Type B pancreatic cell (in vitro differentiated cells): ENCODE measurements at regions not wholly inside any gene's neighbourhood (a gene's known extent, or its start where the extent isn't known, plus 50 kb on each side); places are given as distances from the start of the nearest gene placed in this dataset.
"Not testable (repeated sequence)": the region's sequence is repeated elsewhere in the genome, so short reads cannot be mapped to it uniquely, and the experiment has no call there.

Experiments
- DNase-seq: peaks from one replicate; pipeline ENCODE4 v3.0.0; 2021; ENCODE audit warnings: mixed read lengths; ENCODE audit not compliant: unreplicated experiment; ENCODE audit errors: extremely low spot score
- H3K27ac Mint-ChIP-seq: 2 replicates; pipeline ENCODE4 v1.8.0; 2021; ENCODE audit warnings: mild to moderate bottlenecking, mixed read lengths
- H3K27me3 Mint-ChIP-seq: 2 replicates; pipeline ENCODE4 v1.8.0; 2021; ENCODE audit warnings: mixed read lengths
- H3K36me3 Mint-ChIP-seq: 2 replicates; pipeline ENCODE4 v1.8.0; 2021; ENCODE audit warnings: mixed read lengths
- H3K4me1 Mint-ChIP-seq: one replicate; pipeline ENCODE4 v1.8.0; 2021; ENCODE audit warnings: mixed read lengths; ENCODE audit not compliant: unreplicated experiment
- H3K4me3 Mint-ChIP-seq: 2 replicates; pipeline ENCODE4 v1.8.0; 2021; ENCODE audit warnings: mild to moderate bottlenecking, mixed read lengths
- H3K9me3 Mint-ChIP-seq: 2 replicates; pipeline ENCODE4 v1.8.0; 2021; ENCODE audit warnings: mixed read lengths
- TF ChIP-seq, protein P1 (sequence below): fragments of 200-600 bp; sonication (generic); conservative IDR thresholded peaks from 2 replicates; pipeline ENCODE4 v1.5.0; 2021; ENCODE audit warnings: antibody characterized with exemption, mild to moderate bottlenecking

DNA sequence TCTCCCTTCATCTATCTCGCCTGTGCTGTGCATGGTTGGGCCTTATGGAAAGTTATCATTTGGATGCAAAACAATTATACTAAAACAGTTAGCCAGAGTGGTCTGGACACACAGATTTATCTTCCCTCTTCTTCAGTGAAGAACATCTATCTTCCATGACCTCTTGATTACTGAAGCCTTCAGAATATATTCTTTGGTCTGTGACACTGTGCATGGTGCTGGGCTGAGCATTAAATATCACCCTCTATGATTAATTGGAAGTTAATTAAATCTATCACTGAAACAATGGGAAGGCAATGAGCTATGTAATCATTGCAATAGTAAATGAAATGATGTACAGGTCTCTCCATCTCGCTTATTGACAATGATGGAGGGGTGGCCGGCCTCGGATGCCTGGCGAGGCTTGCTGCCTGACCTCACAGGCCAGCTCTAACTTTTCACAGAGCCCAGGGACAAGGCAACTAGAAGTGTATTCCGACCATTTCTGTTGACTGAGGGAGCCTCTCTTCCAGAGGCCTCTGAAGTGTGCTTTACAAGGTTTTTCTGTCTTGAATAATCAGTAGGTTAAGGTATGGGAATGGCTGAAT, 186.6 kb downstream of the NKX6-1 start:
- Mint-ChIP-seq H3K27ac (no peak overlapping the region), H3K9me3 (no peaks in the 10 kb centered on the region), H3K27me3 (peaks cover 10% of the 10 kb centered on the region), H3K36me3 (no peaks in the 10 kb centered on the region), H3K4me1 (no peaks in the 10 kb centered on the region), H3K4me3 (no peak overlapping the region)
- no peak for DNase-seq
- TF ChIP-seq, protein P1, sequence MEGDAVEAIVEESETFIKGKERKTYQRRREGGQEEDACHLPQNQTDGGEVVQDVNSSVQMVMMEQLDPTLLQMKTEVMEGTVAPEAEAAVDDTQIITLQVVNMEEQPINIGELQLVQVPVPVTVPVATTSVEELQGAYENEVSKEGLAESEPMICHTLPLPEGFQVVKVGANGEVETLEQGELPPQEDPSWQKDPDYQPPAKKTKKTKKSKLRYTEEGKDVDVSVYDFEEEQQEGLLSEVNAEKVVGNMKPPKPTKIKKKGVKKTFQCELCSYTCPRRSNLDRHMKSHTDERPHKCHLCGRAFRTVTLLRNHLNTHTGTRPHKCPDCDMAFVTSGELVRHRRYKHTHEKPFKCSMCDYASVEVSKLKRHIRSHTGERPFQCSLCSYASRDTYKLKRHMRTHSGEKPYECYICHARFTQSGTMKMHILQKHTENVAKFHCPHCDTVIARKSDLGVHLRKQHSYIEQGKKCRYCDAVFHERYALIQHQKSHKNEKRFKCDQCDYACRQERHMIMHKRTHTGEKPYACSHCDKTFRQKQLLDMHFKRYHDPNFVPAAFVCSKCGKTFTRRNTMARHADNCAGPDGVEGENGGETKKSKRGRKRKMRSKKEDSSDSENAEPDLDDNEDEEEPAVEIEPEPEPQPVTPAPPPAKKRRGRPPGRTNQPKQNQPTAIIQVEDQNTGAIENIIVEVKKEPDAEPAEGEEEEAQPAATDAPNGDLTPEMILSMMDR, result no peak

DNA sequence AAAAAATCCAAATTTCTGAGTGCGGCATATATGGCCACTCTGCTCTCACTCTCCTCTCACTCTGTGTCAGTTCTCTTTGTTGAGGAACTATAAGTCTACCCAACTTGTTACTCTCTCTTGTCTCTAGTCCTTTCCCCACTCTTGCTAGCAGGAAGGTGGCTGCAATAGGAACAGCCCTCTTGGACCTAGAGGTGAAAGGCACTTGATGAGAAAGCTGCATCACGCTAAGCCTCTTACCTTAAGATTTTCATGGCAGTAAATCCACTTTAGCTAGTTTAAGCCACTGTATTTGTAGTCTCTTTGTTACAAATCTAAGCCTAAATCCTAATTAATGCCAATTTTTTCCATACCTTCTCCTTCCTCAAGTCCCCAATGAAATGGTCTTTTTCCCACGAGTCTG, 189.9 kb downstream of the NKX6-1 start:
- H3K36me3 Mint-ChIP-seq, result no peaks in the 10 kb centered on the region
- H3K4me1 Mint-ChIP-seq, result no peaks in the 10 kb centered on the region
- H3K4me3 Mint-ChIP-seq, result no peak overlapping the region
- TF ChIP-seq, protein P1, result no peak
- H3K27ac Mint-ChIP-seq, result no peak overlapping the region
- no peak for DNase-seq
- H3K9me3 Mint-ChIP-seq, result no peaks in the 10 kb centered on the region
- H3K27me3 Mint-ChIP-seq, result peaks cover 2% of the 10 kb centered on the region

DNA sequence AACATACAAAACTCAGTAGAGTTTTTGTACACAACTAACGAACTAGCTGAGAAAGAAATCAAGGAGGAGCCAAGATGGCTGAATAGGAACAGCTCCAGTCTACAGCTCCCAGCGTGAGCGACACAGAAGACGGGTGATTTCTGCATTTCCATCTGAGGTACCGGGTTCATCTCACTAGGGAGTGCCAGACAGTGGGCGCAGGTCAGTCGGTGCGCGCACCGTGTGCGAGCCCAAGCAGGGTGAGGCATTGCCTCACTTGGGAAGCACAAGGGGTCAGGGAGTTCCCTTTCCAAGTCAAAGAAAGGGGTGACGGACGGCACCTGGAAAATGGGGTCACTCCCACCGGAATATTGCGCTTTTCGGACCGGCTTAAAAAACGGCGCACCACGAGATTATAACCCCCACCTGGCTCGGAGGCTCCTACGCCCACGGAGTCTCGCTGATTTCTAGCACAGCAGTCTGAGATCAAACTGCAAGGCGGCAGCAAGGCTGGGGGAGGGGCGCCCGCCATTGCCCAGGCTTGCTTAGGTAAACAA, 200.3 kb downstream of the NKX6-1 start:
- H3K9me3 Mint-ChIP-seq, H3K27ac Mint-ChIP-seq, H3K4me1 Mint-ChIP-seq, H3K36me3 Mint-ChIP-seq, H3K27me3 Mint-ChIP-seq, DNase-seq: not testable (repeated sequence)
- peak overlapping the region; percentile 64 for H3K4me3 Mint-ChIP-seq

DNA sequence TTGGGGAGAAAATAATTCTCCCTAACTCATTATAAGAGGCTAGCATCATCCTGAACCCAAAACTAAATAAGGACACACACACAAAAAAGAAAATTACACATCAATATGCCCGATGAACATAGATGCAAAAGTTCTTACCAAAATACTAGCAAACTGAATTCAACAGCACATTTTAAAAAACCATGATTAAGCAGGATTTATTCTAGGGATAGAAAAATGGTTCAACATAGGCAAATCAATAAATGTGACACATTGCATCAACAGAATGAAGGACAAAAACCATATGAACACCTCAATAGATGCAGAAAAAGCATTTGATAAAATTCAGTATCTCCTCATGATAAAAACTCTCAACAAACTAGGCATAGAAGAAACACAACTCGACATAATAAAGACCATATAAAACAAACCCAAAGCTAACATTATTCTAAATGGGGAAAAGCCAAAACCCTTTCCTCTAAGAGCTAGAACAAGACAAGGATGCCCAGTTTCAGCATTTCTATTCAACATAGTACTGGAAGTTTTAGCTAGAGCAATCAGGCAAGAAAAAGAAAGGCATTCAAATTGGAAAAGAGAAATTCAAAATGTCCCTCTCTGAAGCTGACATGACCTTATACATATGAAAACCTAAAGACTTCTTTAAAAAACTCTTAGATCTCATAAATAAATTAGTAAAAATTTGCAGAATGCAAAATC, 200.9 kb downstream of the NKX6-1 start:
- H3K27ac Mint-ChIP-seq, result no peak overlapping the region
- no peak for DNase-seq
- H3K9me3 Mint-ChIP-seq, result no peaks in the 10 kb centered on the region
- H3K36me3 Mint-ChIP-seq, result no peaks in the 10 kb centered on the region
- H3K27me3 Mint-ChIP-seq, result no peaks in the 10 kb centered on the region
- H3K4me3 Mint-ChIP-seq, result no peak overlapping the region
- H3K4me1 Mint-ChIP-seq, result no peaks in the 10 kb centered on the region
- TF ChIP-seq, protein P1, result no peak

DNA sequence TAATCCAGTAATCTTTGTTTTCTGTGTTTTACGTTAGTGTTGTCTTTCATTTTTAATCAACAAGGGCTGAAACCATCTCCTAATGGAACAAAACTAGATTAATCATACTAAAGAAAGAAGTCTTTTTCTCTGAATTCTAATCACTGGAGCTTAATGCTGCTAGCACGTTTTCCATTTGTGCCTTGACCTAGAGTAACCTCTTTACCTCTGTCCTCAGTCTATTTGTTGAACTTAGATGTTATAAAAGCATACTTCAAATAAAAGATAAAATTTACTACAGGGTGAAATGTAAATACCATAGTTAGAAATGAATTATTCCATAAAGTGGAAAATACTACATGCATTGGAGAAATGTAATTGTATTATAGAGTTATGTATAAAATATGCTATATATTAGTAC, 207.1 kb downstream of the NKX6-1 start:
- TF ChIP-seq, protein P1, result no peak
- peaks cover 7% of the 10 kb centered on the region for H3K9me3 Mint-ChIP-seq
- no peak overlapping the region for H3K27ac Mint-ChIP-seq
- H3K4me1 Mint-ChIP-seq, result no peaks in the 10 kb centered on the region
- DNase-seq, result no peak
- H3K36me3 Mint-ChIP-seq, result no peaks in the 10 kb centered on the region
- no peak overlapping the region for H3K4me3 Mint-ChIP-seq
- peaks cover 1% of the 10 kb centered on the region for H3K27me3 Mint-ChIP-seq

DNA sequence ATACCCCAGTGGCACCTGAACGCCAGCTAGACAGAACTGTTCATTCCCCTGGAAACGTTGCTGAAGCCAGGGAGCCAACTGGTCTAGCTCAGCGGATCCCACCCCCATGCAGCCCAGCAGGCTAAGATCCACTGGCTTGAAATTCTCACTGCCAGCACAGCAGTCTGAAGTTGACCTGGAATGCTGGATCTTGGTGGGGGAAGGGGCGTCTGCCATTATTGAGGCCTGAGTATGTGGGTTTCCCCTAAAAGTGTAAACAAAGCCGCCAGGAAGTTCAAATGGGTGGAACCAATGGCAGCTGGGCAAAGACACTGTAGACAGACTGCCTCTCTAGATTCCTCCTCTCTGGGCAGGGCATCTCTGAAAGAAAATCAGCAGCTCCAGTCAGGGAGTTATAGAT, 213.0 kb downstream of the NKX6-1 start:
- TF ChIP-seq, protein P1, result no peak
- no peak for DNase-seq
- H3K27me3 Mint-ChIP-seq, result peaks cover 3% of the 10 kb centered on the region
- no peaks in the 10 kb centered on the region for H3K36me3 Mint-ChIP-seq
- H3K9me3 Mint-ChIP-seq, result peaks cover 11% of the 10 kb centered on the region
- no peak overlapping the region for H3K27ac Mint-ChIP-seq
- H3K4me3 Mint-ChIP-seq, result no peak overlapping the region
- H3K4me1 Mint-ChIP-seq, result no peaks in the 10 kb centered on the region
